ENCODE measurements at regions not wholly inside any gene's neighbourhood (a gene's known extent, or its start where the extent isn't known, plus 50 kb on each side); places are given as distances from the start of the nearest gene placed in this dataset.
"Not testable (repeated sequence)": the region's sequence is repeated elsewhere in the genome, so short reads cannot be mapped to it uniquely, and the experiment has no call there.

- DNase-seq (ENCODE audit: low read depth in 2 of 2) = no peak
Measured at GRCh38 chr14:23831596-23831995, 122.0 kb upstream of the DHRS4 start.

- no peak for DNase-seq (ENCODE audit: low read depth in 2 of 2)
Measured at GRCh38 chr14:23861666-23862065, 91.9 kb upstream of the DHRS4 start.

- DNase-seq (ENCODE audit: low read depth in 2 of 2) = no peak
Measured at GRCh38 chr14:23862513-23862912, 91.1 kb upstream of the DHRS4 start.

GRCh38 chr14:23863836-23864235, 89.7 kb upstream of the DHRS4 start:
- no peak for DNase-seq (ENCODE audit: low read depth in 2 of 2)

- DNase-seq (ENCODE audit: low read depth in 2 of 2) = no peak
Measured at GRCh38 chr14:23864259-23864658, 89.3 kb upstream of the DHRS4 start.

GRCh38 chr14:23864861-23865260, 88.7 kb upstream of the DHRS4 start:
- no peak for DNase-seq (ENCODE audit: low read depth in 2 of 2)

GRCh38 chr14:23865502-23865901, 88.1 kb upstream of the DHRS4 start:
- DNase-seq (ENCODE audit: low read depth in 2 of 2) = no peak

- no peak for DNase-seq (ENCODE audit: low read depth in 2 of 2)
Measured at GRCh38 chr14:23866269-23866668, 87.3 kb upstream of the DHRS4 start.

- DNase-seq (ENCODE audit: low read depth in 2 of 2) = no peak
Measured at GRCh38 chr14:23869078-23869719, 84.4 kb upstream of the DHRS4 start.

- no peak for DNase-seq (ENCODE audit: low read depth in 2 of 2)
Measured at GRCh38 chr14:23876160-23876750, 77.3 kb upstream of the DHRS4 start.

- DNase-seq (ENCODE audit: low read depth in 2 of 2) = no peak
Measured at GRCh38 chr14:23877111-23877510, 76.5 kb upstream of the DHRS4 start.

- peak in 1 of 2 donors; percentile 1 for DNase-seq (ENCODE audit: low read depth in 2 of 2)
Measured at GRCh38 chr14:23877538-23878180, 75.9 kb upstream of the DHRS4 start.

- DNase-seq (ENCODE audit: low read depth in 2 of 2) = no peak
Measured at GRCh38 chr14:23881282-23881681, 72.3 kb upstream of the DHRS4 start.

GRCh38 chr14:23883684-23884540, 69.7 kb upstream of the DHRS4 start:
- no peak for DNase-seq (ENCODE audit: low read depth in 2 of 2)

- DNase-seq (ENCODE audit: low read depth in 2 of 2) = no peak
Measured at GRCh38 chr14:23884541-23884904, 69.0 kb upstream of the DHRS4 start.

GRCh38 chr14:23887536-23887935, 66.0 kb upstream of the DHRS4 start:
- DNase-seq (ENCODE audit: low read depth in 2 of 2) = no peak

- not testable (repeated sequence) for DNase-seq (ENCODE audit: low read depth in 2 of 2)
Measured at GRCh38 chr14:23891717-23892116, 61.9 kb upstream of the DHRS4 start.

GRCh38 chr14:23892289-23892688, 61.3 kb upstream of the DHRS4 start:
- not testable (repeated sequence) for DNase-seq (ENCODE audit: low read depth in 2 of 2)

- DNase-seq (ENCODE audit: low read depth in 2 of 2) = no peak
Measured at GRCh38 chr14:23894362-23895052, 59.1 kb upstream of the DHRS4 start.

- DNase-seq (ENCODE audit: low read depth in 2 of 2) = no peak
Measured at GRCh38 chr14:23895053-23895419, 58.5 kb upstream of the DHRS4 start.

GRCh38 chr14:23895480-23895879, 58.1 kb upstream of the DHRS4 start:
- DNase-seq (ENCODE audit: low read depth in 2 of 2) = no peak

GRCh38 chr14:23896609-23897153, 56.9 kb upstream of the DHRS4 start:
- DNase-seq (ENCODE audit: low read depth in 2 of 2) = no peak

Data from stimulated activated CD8-positive, alpha-beta memory T cell treated with anti-CD3 and anti-CD28 coated beads, Interleukin-2, amount 100 ng/mL, for 48 hours (primary cell).